ENCODE measurements at regions not wholly inside any gene's neighbourhood (a gene's known extent, or its start where the extent isn't known, plus 50 kb on each side); places are given as distances from the start of the nearest gene placed in this dataset.
"Not testable (repeated sequence)": the region's sequence is repeated elsewhere in the genome, so short reads cannot be mapped to it uniquely, and the experiment has no call there.

DNA sequence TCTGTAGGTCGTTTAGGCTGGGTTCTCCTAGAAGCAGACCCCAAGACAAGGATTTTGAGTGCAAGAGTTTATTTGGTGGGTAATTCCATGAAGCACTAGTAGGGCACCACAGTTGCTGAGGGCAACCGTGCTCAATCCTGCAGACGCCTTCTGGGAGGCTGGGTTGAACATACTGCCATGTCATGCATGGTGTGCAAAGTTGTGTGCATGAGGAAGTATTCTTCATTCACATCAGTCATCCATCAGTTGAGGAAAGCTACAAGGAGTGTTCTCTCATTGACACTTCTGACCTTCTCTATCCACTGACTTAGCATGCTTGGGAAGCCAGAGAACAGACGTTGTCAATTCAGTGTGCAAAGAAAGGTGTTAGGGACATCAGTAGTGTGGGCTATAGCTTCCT lies 179.2 kb downstream of the PTPN11 start:
- Mint-ChIP-seq H3K27me3 (peaks cover 2% of the 10 kb centered on the region), H3K36me3 (ENCODE audit: low read depth) (no peaks in the 10 kb centered on the region), H3K4me3 (no peak overlapping the region), H3K27ac (no peak overlapping the region), H3K4me1 (peaks cover 2% of the 10 kb centered on the region), H3K9me3 (peaks cover 5% of the 10 kb centered on the region)
- intact Hi-C loops (cut with micrococcal nuclease): no loop called here
- no peak for DNase-seq

DNA sequence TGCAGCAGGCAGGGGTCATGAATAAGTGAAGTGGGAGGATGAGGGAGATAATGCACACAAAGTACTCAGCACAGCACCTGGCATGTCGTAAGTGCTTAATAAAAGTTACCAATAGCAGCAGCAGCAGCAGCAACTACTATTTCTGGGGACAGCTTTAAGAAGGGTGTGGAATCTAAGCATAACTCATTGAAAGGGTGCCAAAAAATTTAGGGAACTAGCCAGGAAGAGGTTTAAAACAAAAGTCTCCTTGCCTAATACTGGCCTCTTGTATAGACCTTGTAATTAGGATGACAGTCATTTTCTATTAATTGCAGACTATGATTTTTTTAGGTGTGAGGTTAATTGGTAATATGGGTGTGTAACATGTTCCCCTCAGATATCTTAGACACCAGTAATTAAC lies 179.9 kb downstream of the PTPN11 start:
- H3K4me1 Mint-ChIP-seq: peaks cover 2% of the 10 kb centered on the region
- H3K27me3 Mint-ChIP-seq: peaks cover 2% of the 10 kb centered on the region
- no peak overlapping the region for H3K27ac Mint-ChIP-seq
- DNase-seq: no peak
- H3K9me3 Mint-ChIP-seq: peaks cover 5% of the 10 kb centered on the region
- intact Hi-C loops (cut with micrococcal nuclease): no loop called here
- H3K36me3 Mint-ChIP-seq (ENCODE audit: low read depth): no peaks in the 10 kb centered on the region
- no peak overlapping the region for H3K4me3 Mint-ChIP-seq

GRCh38 chr12:112599871-112600270 lies 181.1 kb downstream of the PTPN11 start:
- Mint-ChIP-seq H3K27ac (no peak overlapping the region), H3K27me3 (peaks cover 2% of the 10 kb centered on the region), H3K4me3 (no peak overlapping the region), H3K36me3 (ENCODE audit: low read depth) (no peaks in the 10 kb centered on the region), H3K4me1 (peaks cover 2% of the 10 kb centered on the region), H3K9me3 (peaks cover 5% of the 10 kb centered on the region)
- intact Hi-C loops (cut with micrococcal nuclease): no loop called here
- no peak for DNase-seq

GRCh38 chr12:112602150-112602549 lies 183.4 kb downstream of the PTPN11 start:
- Mint-ChIP-seq H3K4me1 (no peaks in the 10 kb centered on the region), H3K27ac (no peak overlapping the region), H3K4me3 (no peak overlapping the region), H3K36me3 (ENCODE audit: low read depth) (no peaks in the 10 kb centered on the region), H3K9me3 (no peaks in the 10 kb centered on the region), H3K27me3 (peaks cover 8% of the 10 kb centered on the region)
- intact Hi-C loops (cut with micrococcal nuclease): no loop called here
- no peak for DNase-seq

DNA sequence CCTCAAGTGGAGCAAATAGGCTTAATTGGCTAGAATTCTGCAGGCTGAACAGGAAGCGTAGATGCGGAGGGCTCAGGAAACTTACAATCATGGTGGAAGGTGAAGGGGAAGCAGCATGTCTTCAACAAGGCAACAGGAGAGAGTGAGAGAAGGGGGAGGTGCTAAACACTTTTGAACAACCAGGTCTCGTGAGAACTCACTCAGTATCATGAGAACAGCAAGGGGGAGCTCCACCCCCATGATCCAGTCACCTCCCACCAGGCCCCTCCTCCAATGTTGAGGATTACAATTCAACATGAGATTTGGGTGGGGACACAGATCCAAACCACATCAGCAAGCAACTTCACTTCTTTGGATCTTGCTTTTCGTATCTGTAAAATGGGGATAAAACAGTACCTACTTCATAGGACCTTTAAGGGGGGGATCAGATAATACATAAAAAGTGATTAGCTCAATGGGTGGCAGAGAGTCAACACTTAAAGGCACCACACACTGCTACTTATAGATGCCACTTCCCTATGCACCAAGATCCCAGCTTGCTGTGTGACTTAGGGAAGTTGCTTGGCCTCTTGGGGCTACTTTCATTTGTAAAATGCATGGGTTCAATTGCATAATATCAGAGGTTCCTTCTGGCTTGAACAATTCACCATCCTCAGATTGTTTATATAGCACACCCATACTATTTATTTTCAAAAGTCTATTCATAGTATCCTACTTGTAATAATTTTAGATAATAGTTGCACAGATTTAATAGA lies 184.8 kb upstream of the RPH3A start:
- no peaks in the 10 kb centered on the region for H3K4me1 Mint-ChIP-seq

DNA sequence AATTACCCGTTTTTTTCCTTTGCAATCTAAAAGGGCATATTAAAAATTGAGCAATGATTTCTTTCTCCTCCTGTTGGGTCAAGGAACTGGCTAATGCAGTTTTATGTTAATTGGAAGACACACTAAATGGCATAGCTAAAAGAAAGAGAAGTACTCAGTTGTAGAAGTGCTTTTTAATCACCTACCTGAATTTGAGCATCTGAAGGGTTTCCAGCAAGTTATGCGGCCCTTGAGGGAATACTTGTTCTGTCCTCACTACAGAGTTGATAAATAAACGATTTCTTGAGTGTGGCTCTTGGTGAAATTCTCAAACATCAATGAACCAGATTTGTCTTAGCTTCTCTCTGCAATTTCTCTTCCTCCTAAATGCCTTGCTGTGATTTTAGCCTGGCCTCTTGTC lies 184.1 kb upstream of the RPH3A start:
- no peak overlapping the region for H3K4me3 Mint-ChIP-seq
- intact Hi-C loops (cut with micrococcal nuclease): no loop called here
- no peak for DNase-seq
- H3K27ac Mint-ChIP-seq: no peak overlapping the region
- no peaks in the 10 kb centered on the region for H3K36me3 Mint-ChIP-seq (ENCODE audit: low read depth)
- H3K4me1 Mint-ChIP-seq: no peaks in the 10 kb centered on the region
- H3K27me3 Mint-ChIP-seq: peaks cover 13% of the 10 kb centered on the region
- H3K9me3 Mint-ChIP-seq: no peaks in the 10 kb centered on the region

More for the DNA sequence above, 184.8 kb upstream of the RPH3A start:
- no peak for DNase-seq
- intact Hi-C loops (cut with micrococcal nuclease): no loop called here
- Mint-ChIP-seq H3K9me3 (no peaks in the 10 kb centered on the region), H3K36me3 (ENCODE audit: low read depth) (no peaks in the 10 kb centered on the region), H3K4me3 (no peak overlapping the region), H3K27ac (no peak overlapping the region), H3K27me3 (peaks cover 13% of the 10 kb centered on the region)

DNA sequence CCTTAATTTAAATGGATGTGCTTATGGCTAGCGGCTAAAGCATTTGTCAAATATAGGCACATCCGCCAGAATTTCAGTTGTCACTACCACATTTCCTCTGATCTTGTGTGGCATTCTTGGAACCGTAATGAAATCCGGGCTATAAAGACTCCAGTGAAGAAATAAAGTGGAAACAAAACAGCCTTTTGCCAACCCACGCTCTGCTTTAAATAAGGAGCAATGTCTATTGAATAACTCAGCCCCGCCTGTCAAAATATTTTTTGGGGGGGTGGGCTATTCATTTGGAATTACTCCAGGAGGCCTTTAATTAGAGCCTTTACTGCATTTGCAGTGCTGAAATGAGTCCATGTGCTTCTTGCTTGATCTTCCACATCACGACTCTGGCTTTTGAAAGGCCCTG lies 179.6 kb upstream of the RPH3A start:
- DNase-seq: no peak
- H3K27ac Mint-ChIP-seq: no peak overlapping the region
- H3K9me3 Mint-ChIP-seq: no peaks in the 10 kb centered on the region
- H3K27me3 Mint-ChIP-seq: peaks cover 4% of the 10 kb centered on the region
- H3K4me3 Mint-ChIP-seq: no peak overlapping the region
- H3K36me3 Mint-ChIP-seq (ENCODE audit: low read depth): no peaks in the 10 kb centered on the region
- intact Hi-C loops (cut with micrococcal nuclease): no loop called here
- H3K4me1 Mint-ChIP-seq: no peaks in the 10 kb centered on the region

DNA sequence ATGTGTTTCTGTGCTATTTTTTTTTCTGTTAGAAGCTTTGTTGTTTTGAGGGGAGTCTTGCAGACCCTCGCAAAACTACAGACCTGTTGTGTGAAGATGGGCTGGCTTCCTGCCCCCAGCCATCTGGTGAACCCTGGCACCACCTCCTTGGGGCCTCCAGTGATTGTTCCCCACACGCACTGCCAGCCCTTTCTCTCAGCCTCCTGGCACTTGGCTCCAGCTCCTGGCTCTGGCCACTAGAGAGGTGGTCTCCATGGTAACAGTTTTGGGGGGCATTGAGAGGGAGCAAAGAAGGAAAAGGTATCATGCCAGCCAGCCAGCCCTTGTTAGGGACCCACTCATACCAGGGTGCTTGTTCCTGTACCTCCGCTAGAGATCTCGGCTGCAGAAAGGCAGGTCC lies 176.4 kb upstream of the RPH3A start:
- peaks cover 2% of the 10 kb centered on the region for H3K27me3 Mint-ChIP-seq
- no peaks in the 10 kb centered on the region for H3K4me1 Mint-ChIP-seq
- no peak overlapping the region for H3K4me3 Mint-ChIP-seq
- DNase-seq: no peak
- H3K36me3 Mint-ChIP-seq (ENCODE audit: low read depth): no peaks in the 10 kb centered on the region
- H3K9me3 Mint-ChIP-seq: no peaks in the 10 kb centered on the region
- H3K27ac Mint-ChIP-seq: no peak overlapping the region
- intact Hi-C loops (cut with micrococcal nuclease): no loop called here

- Mint-ChIP-seq H3K27me3 (peaks cover 2% of the 10 kb centered on the region), H3K36me3 (ENCODE audit: low read depth) (no peaks in the 10 kb centered on the region), H3K4me1 (no peaks in the 10 kb centered on the region), H3K27ac (no peak overlapping the region), H3K4me3 (no peak overlapping the region), H3K9me3 (no peaks in the 10 kb centered on the region)
- intact Hi-C loops (cut with micrococcal nuclease): no loop called here
- no peak for DNase-seq
Measured at GRCh38 chr12:112616469-112617152, 174.9 kb upstream of the RPH3A start.

GRCh38 chr12:112617153-112617505 lies 174.4 kb upstream of the RPH3A start:
- no peak for DNase-seq
- intact Hi-C loops (cut with micrococcal nuclease): no loop called here
- Mint-ChIP-seq H3K4me1 (no peaks in the 10 kb centered on the region), H3K9me3 (no peaks in the 10 kb centered on the region), H3K4me3 (no peak overlapping the region), H3K36me3 (ENCODE audit: low read depth) (no peaks in the 10 kb centered on the region), H3K27ac (no peak overlapping the region), H3K27me3 (peaks cover 2% of the 10 kb centered on the region)

DNA sequence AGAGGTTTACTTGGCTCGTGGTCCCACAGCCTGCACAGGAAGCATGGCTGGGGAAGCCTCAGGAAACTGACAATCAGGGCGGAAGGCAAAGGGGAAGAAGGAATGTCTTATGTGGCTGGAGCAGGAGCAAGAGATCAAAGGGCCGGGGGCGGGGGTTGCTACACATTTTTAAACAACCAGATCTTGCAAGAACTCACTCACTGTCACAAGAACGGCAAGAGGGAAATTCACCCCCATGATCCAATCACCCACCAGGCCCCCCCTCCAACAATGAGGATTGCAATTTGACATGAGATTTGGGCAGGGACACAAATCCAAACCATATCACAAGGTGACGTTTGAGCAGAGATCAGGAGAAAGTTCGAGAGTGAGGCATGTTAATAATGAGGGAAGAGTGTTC lies 163.7 kb upstream of the RPH3A start:
- intact Hi-C loops (cut with micrococcal nuclease): no loop called here
- H3K4me1 Mint-ChIP-seq: no peaks in the 10 kb centered on the region
- H3K27ac Mint-ChIP-seq: no peak overlapping the region
- H3K4me3 Mint-ChIP-seq: no peak overlapping the region
- no peak for DNase-seq
- H3K36me3 Mint-ChIP-seq (ENCODE audit: low read depth): no peaks in the 10 kb centered on the region
- peaks cover 5% of the 10 kb centered on the region for H3K27me3 Mint-ChIP-seq
- H3K9me3 Mint-ChIP-seq: no peaks in the 10 kb centered on the region

DNA sequence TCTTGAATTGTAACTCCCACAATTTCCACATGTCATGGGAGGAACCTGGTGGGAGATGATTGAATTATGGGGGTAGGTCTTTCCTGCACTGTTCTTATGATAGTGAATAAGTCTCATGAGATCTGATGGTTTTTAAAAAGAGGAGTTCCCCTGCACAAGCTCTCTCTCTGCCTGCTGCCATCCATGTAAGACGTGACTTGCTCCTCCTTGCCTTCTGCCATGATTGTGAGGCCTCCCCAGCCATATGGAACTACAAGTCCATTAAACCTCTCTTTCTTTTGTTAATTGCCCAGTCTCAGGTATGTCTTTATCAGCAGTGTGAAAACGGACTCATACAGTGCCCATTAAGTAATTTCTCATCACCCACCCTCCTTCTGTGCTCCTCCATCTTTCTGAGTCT lies 159.6 kb upstream of the RPH3A start:
- DNase-seq; intact Hi-C loops (cut with micrococcal nuclease); H3K9me3 Mint-ChIP-seq; H3K4me1 Mint-ChIP-seq; H3K36me3 Mint-ChIP-seq (ENCODE audit: low read depth); H3K27ac Mint-ChIP-seq; H3K4me3 Mint-ChIP-seq; H3K27me3 Mint-ChIP-seq: not testable (repeated sequence)

- H3K4me3 Mint-ChIP-seq: no peak overlapping the region
- H3K9me3 Mint-ChIP-seq: no peaks in the 10 kb centered on the region
- no peak for DNase-seq
- no peak overlapping the region for H3K27ac Mint-ChIP-seq
- no peaks in the 10 kb centered on the region for H3K4me1 Mint-ChIP-seq
- H3K36me3 Mint-ChIP-seq (ENCODE audit: low read depth): no peaks in the 10 kb centered on the region
- intact Hi-C loops (cut with micrococcal nuclease): no loop called here
- no peaks in the 10 kb centered on the region for H3K27me3 Mint-ChIP-seq
Measured at GRCh38 chr12:112635036-112635435, 156.5 kb upstream of the RPH3A start.

DNA sequence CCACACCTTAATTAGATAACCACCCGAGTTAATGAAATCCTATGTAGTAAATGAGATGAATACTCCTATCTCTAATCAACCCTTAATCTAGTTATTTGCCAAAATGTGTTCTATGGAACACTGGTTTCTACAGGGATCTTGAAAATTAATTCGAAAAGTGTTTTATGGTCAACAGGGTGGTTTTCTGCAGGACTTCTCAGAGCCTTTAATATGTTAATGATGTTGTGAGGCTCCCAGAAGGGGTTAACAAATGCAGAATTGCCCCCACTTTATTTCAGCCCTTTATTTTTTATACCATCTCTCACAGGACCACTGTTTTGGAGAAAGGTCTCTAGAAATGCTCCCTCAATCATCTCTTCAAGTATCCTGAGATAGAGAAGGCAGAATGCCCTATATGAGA lies 153.1 kb upstream of the RPH3A start:
- H3K4me3 Mint-ChIP-seq: no peak overlapping the region
- no peaks in the 10 kb centered on the region for H3K36me3 Mint-ChIP-seq (ENCODE audit: low read depth)
- no peaks in the 10 kb centered on the region for H3K9me3 Mint-ChIP-seq
- peaks cover 6% of the 10 kb centered on the region for H3K27me3 Mint-ChIP-seq
- no peaks in the 10 kb centered on the region for H3K4me1 Mint-ChIP-seq
- no peak overlapping the region for H3K27ac Mint-ChIP-seq
- intact Hi-C loops (cut with micrococcal nuclease): no loop called here
- no peak for DNase-seq

DNA sequence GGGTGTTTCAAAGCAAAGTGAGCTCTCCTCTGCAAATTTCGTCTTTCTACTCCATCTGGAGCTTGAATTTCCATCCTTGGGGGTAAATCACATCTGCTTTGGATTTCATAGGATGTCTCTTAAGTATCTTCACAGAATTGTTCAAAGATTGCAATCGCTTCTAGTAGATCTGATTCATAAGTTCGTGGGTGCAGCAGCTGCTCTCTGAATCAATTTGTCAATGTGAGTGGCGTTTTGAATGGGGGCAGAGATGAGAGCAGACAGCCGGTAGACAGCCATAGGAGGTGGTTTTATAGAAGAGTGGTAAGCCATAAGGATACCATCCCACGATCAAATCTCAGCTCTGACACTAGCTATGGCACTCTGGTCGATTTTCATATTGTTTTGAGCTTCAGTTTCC lies 146.0 kb upstream of the RPH3A start:
- no peak overlapping the region for H3K4me3 Mint-ChIP-seq
- intact Hi-C loops (cut with micrococcal nuclease): no loop called here
- peaks cover 8% of the 10 kb centered on the region for H3K27me3 Mint-ChIP-seq
- H3K4me1 Mint-ChIP-seq: no peaks in the 10 kb centered on the region
- no peak overlapping the region for H3K27ac Mint-ChIP-seq
- H3K9me3 Mint-ChIP-seq: no peaks in the 10 kb centered on the region
- no peak for DNase-seq
- H3K36me3 Mint-ChIP-seq (ENCODE audit: low read depth): no peaks in the 10 kb centered on the region
